Kidney (tissue), 13 donors: ENCODE measurements at regions not wholly inside any gene's neighbourhood (a gene's known extent, or its start where the extent isn't known, plus 50 kb on each side); places are given as distances from the start of the nearest gene placed in this dataset.

Source experiments
- DNase-seq, 5 donors: peaks; one replicate each; pipeline ENCODE4 v3.0.0-alpha.2; 2013 to 2020
- FAIRE-seq: peaks from 2 replicates; lab custom pipeline; 2012; peaks lifted over from hg19 to GRCh38; lab: Jason Lieb, UNC
- H3K27ac ChIP-seq, 2 donors: one replicate each; pipeline ENCODE4 v1.7.0; 2013; ENCODE audit warnings: low read depth in 2 of 2, low read length in 2 of 2, inconsistent platforms in 1 of 2
- H3K27me3 ChIP-seq: one replicate; pipeline ENCODE4 v1.7.1; 2013; ENCODE audit warnings: low read length, inconsistent platforms; ENCODE audit not compliant: control insufficient read depth, insufficient read depth
- H3K36me3 ChIP-seq, 3 donors: one replicate each; pipeline versions ENCODE4 v1.7.0 to v1.7.1; 2013; ENCODE audit warnings: low read length in 3 of 3, control low read depth in 1 of 3, inconsistent platforms in 1 of 3; ENCODE audit not compliant: insufficient read depth in 3 of 3, control insufficient read depth in 2 of 3
- H3K4me1 ChIP-seq, 3 donors: one replicate each; pipeline versions ENCODE4 v1.7.0 to v1.7.1; 2013; ENCODE audit warnings: low read length in 3 of 3, inconsistent platforms in 1 of 3, low read depth in 1 of 3; ENCODE audit not compliant: control insufficient read depth in 2 of 3, insufficient read depth in 2 of 3
- H3K4me3 ChIP-seq, 3 donors: one replicate each; pipeline versions ENCODE4 v1.7.0 to v1.8.1; 2013; ENCODE audit warnings: low read length in 3 of 3, control low read depth in 1 of 3, inconsistent platforms in 1 of 3
- H3K9ac ChIP-seq, 3 donors: one replicate each; pipeline versions ENCODE4 v1.7.0 to v1.7.1; 2013; ENCODE audit warnings: low read length in 3 of 3, control low read depth in 1 of 3, inconsistent platforms in 1 of 3
- H3K9me3 ChIP-seq, 3 donors: one replicate each; pipeline versions ENCODE4 v1.7.0 to v1.7.1; 2013; ENCODE audit warnings: low read length in 3 of 3, control low read depth in 1 of 3, inconsistent platforms in 1 of 3; ENCODE audit not compliant: control insufficient read depth in 2 of 3, insufficient read depth in 1 of 3
- intact Hi-C: fragments of 100-400 bp; cut with DNase I; formaldehyde crosslinking; loops from one replicate; pipeline ENCODE4 v1.11.1; 2022
- TF ChIP-seq, protein P1 (sequence below): IDR thresholded peaks from 3 replicates; pipeline ENCODE4 v1.5.1; 2012; ENCODE audit warnings: mild to moderate bottlenecking, moderate library complexity, borderline replicate concordance; ENCODE audit not compliant: insufficient read depth; ENCODE audit errors: extremely low read depth
- donor health status: control.
- donor health status: control.
- donor health status: control.
- donor health status: control.
- donor health status: control.
- donor health status: DM: yes; HTN: yes; CAD: no.
- donor health status: Normal renal cell carcinoma (clear cell type).

DNA sequence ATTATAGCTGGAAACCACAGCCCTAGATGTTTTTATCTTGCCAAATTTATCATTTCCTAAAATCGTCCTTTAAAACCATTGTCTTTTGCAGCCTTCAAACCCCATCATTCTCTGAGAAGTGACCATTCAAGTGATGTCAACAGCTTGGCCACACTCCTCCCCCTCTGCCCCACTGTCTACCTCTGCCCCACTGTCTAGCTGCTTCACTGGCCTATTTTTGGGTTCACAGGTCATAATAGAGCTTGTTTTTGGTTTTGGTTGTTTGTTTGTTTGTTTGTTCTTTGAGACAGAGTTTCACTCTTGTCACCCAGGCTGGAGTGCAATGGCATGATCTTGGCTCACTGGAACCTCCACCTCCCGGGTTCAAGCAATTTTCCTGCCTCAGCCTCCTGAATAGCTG, 93.2 kb upstream of the IL12A start:
- no peak overlapping the region for H3K4me3 ChIP-seq
- no peak for DNase-seq
- H3K9ac ChIP-seq, result no peak overlapping the region
- peaks cover 2 to 9% (median 7%) of the 10 kb centered on the region in 3 donors for H3K36me3 ChIP-seq
- TF ChIP-seq, protein P1, sequence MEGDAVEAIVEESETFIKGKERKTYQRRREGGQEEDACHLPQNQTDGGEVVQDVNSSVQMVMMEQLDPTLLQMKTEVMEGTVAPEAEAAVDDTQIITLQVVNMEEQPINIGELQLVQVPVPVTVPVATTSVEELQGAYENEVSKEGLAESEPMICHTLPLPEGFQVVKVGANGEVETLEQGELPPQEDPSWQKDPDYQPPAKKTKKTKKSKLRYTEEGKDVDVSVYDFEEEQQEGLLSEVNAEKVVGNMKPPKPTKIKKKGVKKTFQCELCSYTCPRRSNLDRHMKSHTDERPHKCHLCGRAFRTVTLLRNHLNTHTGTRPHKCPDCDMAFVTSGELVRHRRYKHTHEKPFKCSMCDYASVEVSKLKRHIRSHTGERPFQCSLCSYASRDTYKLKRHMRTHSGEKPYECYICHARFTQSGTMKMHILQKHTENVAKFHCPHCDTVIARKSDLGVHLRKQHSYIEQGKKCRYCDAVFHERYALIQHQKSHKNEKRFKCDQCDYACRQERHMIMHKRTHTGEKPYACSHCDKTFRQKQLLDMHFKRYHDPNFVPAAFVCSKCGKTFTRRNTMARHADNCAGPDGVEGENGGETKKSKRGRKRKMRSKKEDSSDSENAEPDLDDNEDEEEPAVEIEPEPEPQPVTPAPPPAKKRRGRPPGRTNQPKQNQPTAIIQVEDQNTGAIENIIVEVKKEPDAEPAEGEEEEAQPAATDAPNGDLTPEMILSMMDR, result no peak
- no peak overlapping the region for H3K27ac ChIP-seq
- no peaks in the 10 kb centered on the region for H3K9me3 ChIP-seq
- FAIRE-seq, result no peak
- intact Hi-C loops, result loop anchor here (10.0 kb wide), 1 partner anchor 109 kb away; no protein-coding TSS in a partner anchor
- peaks cover 0 to 2% (median 0%) of the 10 kb centered on the region in 3 donors for H3K4me1 ChIP-seq
- H3K27me3 ChIP-seq, result no peaks in the 10 kb centered on the region

DNA sequence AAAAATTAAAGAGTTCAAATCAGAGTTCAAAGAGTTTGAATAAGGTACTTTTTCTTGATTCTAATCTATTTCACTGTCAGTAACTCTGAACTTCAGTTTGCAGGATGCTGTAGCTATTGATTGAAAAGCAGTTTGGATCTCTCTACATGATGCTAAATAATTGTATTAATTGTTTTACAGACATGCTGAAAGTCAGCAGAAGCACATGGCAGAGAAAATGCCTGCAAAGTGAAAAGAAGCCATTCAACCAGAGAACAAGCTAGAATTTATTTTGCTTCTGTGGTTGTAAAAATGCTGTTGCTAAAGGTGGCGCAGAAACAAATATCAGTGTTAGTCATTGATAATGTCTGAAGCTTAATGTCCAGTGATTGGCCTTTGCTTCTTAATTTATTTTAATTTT, 92.1 kb upstream of the IL12A start:
- no peak for FAIRE-seq

DNA sequence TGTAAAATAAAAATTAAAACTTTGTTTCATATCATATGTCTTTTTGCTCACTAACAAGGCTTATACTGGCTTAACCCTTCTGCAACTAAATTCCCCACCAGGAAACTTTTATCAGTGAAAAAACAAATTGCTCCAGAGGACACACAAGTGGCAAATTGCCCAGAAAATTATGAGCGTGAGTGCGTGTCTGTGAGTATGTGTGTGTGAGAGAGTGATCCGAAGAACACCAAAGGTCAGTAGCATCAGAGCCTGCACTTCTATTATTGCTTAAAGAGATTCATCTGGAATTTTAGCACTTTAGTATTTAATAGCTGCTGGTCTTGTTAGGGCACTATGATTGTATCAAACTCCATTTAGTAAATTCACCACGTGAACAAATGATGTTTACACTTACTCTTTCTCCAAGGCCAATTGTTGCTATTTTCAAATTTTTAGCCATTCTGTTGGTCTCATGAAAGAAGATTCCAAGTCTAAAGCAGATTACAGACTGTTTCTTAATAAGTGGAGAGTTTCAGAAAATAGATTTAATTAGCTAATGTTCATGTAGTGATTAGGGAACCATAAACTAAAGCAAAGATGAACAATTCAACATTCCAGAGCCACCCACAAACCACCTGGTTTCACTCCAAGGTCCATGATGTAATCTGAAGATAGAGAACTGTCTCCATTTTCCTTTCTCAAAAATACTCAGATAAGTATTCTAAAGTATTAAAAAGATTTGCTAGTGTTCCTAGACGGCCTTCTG, 91.1 kb upstream of the IL12A start:
- TF ChIP-seq, protein P1, result no peak
- Histone ChIP-seq H3K4me1 (no peaks in the 10 kb centered on the region), H3K4me3 (no peak overlapping the region), H3K36me3 (peaks cover 2 to 7% (median 2%) of the 10 kb centered on the region in 3 donors), H3K9me3 (no peaks in the 10 kb centered on the region), H3K27me3 (no peaks in the 10 kb centered on the region), H3K27ac (no peak overlapping the region), H3K9ac (no peak overlapping the region)
- FAIRE-seq (no peak), DNase-seq (no peak)
- intact Hi-C loops, result loop anchor here (10.0 kb wide), 1 partner anchor 107 kb away; no protein-coding TSS in a partner anchor

More for the DNA sequence above, 92.1 kb upstream of the IL12A start:
- Histone ChIP-seq H3K36me3 (peaks cover 2 to 9% (median 7%) of the 10 kb centered on the region in 3 donors), H3K27me3 (no peaks in the 10 kb centered on the region), H3K9ac (no peak overlapping the region), H3K4me3 (no peak overlapping the region), H3K9me3 (no peaks in the 10 kb centered on the region), H3K4me1 (peaks cover 0 to 2% (median 0%) of the 10 kb centered on the region in 3 donors), H3K27ac (no peak overlapping the region)
- no peak for DNase-seq
- TF ChIP-seq, protein P1, result no peak
- intact Hi-C loops, result loop anchor here (10.0 kb wide), 1 partner anchor 108 kb away; no protein-coding TSS in a partner anchor
